ENCODE measurements at regions not wholly inside any gene's neighbourhood (a gene's known extent, or its start where the extent isn't known, plus 50 kb on each side); places are given as distances from the start of the nearest gene placed in this dataset.

GRCh38 chr1:164473544-164473943 is 85.4 kb upstream of the PBX1 start:
- TF ChIP-seq CTCF (IDR thresholded peaks at IDR 0.05 in 2 of 3, conservative IDR thresholded peaks at IDR 0.05 in 1 of 3; ENCODE audit: borderline replicate concordance in 1 of 3, insufficient read depth in 1 of 3, low read depth in 2 of 3, low read length in 2 of 3) = no peak
- TF ChIP-seq TCF7L2 (IDR thresholded peaks at IDR 0.05; ENCODE audit: borderline replicate concordance, extremely low read depth, insufficient read depth, insufficient read length) = peak; percentile 27
- no peak for TF ChIP-seq POLR2A (IDR thresholded peaks at IDR 0.05; ENCODE audit: borderline replicate concordance, extremely low read depth, insufficient read depth, insufficient read length)
- no peak for TF ChIP-seq YY1 (IDR thresholded peaks at IDR 0.05; ENCODE audit: extremely low read depth, insufficient replicate concordance, low read depth, low read length)
- TF ChIP-seq REST (IDR thresholded peaks at IDR 0.05; ENCODE audit: low read depth) = no peak
- TF ChIP-seq ATF3 (IDR thresholded peaks at IDR 0.05) = no peak
- no peak for TF ChIP-seq POLR2AphosphoS5 (IDR thresholded peaks at IDR 0.05; ENCODE audit: low read depth, low read length)
- TF ChIP-seq EZH2 (IDR thresholded peaks at IDR 0.05) = no peak
- TF ChIP-seq SIN3A (IDR thresholded peaks at IDR 0.05; ENCODE audit: low read depth) = no peak
- no peak for TF ChIP-seq SRF (IDR thresholded peaks at IDR 0.05; ENCODE audit: low read depth)
- no peak for TF ChIP-seq EZH2phosphoT487 (IDR thresholded peaks at IDR 0.05; ENCODE audit: borderline replicate concordance)

Measured in HCT116 (cell line).